ENCODE measurements at regions not wholly inside any gene's neighbourhood (a gene's known extent, or its start where the extent isn't known, plus 50 kb on each side); places are given as distances from the start of the nearest gene placed in this dataset.
"Not testable (repeated sequence)": the region's sequence is repeated elsewhere in the genome, so short reads cannot be mapped to it uniquely, and the experiment has no call there.

- not testable (repeated sequence) for DNase-seq
These were observed 143.7 kb upstream of the IVNS1ABP start for GRCh38 chr1:185460723-185461122.

- no peak for DNase-seq
These were observed 142.1 kb upstream of the IVNS1ABP start for GRCh38 chr1:185459141-185459540.

- no peak for DNase-seq
These were observed 141.6 kb upstream of the IVNS1ABP start for GRCh38 chr1:185458670-185459069.

GRCh38 chr1:185453496-185454192, 136.6 kb upstream of the IVNS1ABP start:
- DNase-seq = no peak

GRCh38 chr1:185450917-185451316, 133.9 kb upstream of the IVNS1ABP start:
- DNase-seq = peak; percentile 8

GRCh38 chr1:185450060-185450788, 133.2 kb upstream of the IVNS1ABP start:
- DNase-seq = no peak

GRCh38 chr1:185449378-185450059, 132.5 kb upstream of the IVNS1ABP start:
- no peak for DNase-seq

- DNase-seq = no peak
These were observed 131.6 kb upstream of the IVNS1ABP start for GRCh38 chr1:185448591-185449186.

GRCh38 chr1:185446131-185446530, 129.1 kb upstream of the IVNS1ABP start:
- DNase-seq = no peak

- DNase-seq = no peak
These were observed 128.6 kb upstream of the IVNS1ABP start for GRCh38 chr1:185445594-185445993.

- no peak for DNase-seq
These were observed 127.6 kb upstream of the IVNS1ABP start for GRCh38 chr1:185444676-185445075.

GRCh38 chr1:185442050-185442449, 125.0 kb upstream of the IVNS1ABP start:
- DNase-seq = no peak

GRCh38 chr1:185441605-185442004, 124.6 kb upstream of the IVNS1ABP start:
- no peak for DNase-seq

- no peak for DNase-seq
These were observed 123.8 kb upstream of the IVNS1ABP start for GRCh38 chr1:185440877-185441276.

- DNase-seq = peak; percentile 25
These were observed 122.8 kb upstream of the IVNS1ABP start for GRCh38 chr1:185439727-185440415.

- no peak for DNase-seq
These were observed 121.9 kb upstream of the IVNS1ABP start for GRCh38 chr1:185438936-185439335.

- DNase-seq = peak; percentile 17
These were observed 118.8 kb upstream of the IVNS1ABP start for GRCh38 chr1:185435696-185436379.

GRCh38 chr1:185434721-185435120, 117.7 kb upstream of the IVNS1ABP start:
- DNase-seq = no peak

GRCh38 chr1:185433667-185434066, 116.6 kb upstream of the IVNS1ABP start:
- no peak for DNase-seq

- no peak for DNase-seq
These were observed 115.9 kb upstream of the IVNS1ABP start for GRCh38 chr1:185432948-185433347.

GRCh38 chr1:185431612-185432011, 114.6 kb upstream of the IVNS1ABP start:
- no peak for DNase-seq

- not testable (repeated sequence) for DNase-seq
These were observed 112.6 kb upstream of the IVNS1ABP start for GRCh38 chr1:185429668-185430067.

All from DMS53 (cell line).